Right hindlimb (tissue), 1 donor: ENCODE measurements at regions not wholly inside any gene's neighbourhood (a gene's known extent, or its start where the extent isn't known, plus 50 kb on each side); places are given as distances from the start of the nearest gene placed in this dataset.
A peak's percentile ranks its signal among the peaks of the same experiment; 100 is the strongest.

Source experiments
- DNase-seq: peaks from one replicate; pipeline ENCODE4 v3.0.0-alpha.2; 2018

DNA sequence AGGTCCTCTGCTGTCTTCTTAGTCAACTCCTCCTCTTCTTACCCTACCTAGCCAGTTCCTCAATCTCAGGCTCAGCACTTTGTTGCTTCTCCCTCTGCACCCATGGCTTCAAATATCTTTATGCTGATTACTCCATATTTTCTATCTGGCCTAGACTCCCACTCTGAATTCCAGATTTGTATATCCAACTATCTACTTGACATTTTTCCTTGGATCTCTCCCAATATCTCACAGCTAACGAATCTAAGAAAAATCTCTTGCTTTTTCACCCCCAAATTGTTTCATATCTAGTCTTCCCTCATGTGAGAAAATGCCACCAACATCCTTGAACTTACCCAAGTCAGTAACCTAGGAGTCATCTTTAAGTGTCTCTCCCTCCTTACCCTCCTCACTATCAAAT is 176.4 kb upstream of the ERCC4 start:
- no peak for DNase-seq

DNA sequence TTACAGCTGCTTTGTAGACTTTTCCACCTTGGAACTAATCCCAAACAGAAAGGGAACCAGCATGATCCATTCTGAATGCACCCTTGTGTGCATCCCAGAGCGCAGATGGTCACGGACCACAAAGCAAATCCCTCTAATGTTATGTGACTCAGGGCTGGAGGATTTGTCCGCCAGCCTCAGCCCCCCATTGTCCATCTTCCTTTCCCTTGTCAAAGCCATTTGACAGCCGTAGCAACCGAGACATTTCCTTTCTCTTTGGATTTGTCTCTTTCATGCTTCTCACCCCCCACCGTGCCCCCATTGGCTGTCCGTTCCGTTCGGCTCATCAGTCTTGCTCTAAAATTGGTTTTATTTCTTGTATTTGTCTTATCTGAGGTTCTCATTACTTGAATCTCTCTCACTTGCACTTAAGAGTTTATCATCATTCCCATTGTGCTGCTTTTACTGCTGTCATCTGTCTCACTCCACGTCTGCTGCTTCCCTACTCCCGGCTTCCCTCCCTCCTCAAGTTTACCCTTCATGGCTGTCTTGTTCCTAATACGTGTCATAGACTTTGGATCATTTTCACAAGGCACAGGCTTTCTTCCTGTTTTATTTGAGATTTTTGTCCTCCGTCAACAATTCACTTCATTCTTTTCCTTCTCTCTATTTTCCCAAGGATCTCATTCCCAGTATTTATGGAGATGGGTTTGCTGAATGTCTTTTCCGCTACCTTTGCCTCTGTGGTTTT is 163.4 kb upstream of the ERCC4 start:
- no peak for DNase-seq

GRCh38 chr16:13766334-13766733 is 153.6 kb upstream of the ERCC4 start:
- no peak for DNase-seq

DNA sequence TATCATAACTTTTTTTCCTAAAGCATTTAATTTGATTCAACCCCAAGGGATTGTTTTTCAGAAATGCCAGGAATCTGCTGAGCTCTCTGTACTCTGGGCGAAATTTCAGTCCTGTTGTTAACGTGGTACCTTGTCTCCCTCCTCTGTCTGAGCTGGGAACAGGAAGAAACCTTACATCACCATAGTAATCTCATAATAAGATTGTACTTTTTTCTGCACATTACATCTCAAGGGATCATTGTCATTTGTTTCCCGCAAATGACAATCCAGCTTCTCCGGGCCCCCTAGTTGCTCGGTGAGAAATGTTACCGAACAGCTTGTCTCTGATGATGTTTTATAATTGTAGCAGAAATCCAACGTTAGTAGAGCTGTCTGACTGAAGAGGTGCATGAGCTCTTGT is 152.7 kb upstream of the ERCC4 start:
- DNase-seq: no peak

- no peak for DNase-seq
These were observed 151.5 kb upstream of the ERCC4 start for GRCh38 chr16:13768471-13768870.

DNA sequence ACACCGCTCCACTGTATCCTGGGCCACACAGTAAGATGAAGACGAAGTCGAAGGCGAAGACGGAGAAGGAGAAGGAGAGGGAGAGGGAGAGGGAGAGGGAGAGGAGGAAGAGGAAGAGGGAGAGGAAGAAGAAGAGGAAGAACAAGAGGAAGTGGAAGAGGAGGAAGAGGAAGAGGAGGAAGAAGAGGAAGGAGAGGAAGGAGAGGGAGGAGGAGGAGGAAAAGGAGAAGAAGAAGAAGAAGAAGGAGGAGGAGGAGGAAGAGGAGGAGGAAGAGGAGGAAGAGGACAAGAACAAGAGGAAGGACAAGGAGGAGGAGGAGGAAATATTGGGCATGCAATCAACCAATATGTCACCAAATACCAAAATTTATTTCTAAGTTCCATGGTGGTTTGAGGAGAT is 149.5 kb upstream of the ERCC4 start:
- DNase-seq: no peak

DNA sequence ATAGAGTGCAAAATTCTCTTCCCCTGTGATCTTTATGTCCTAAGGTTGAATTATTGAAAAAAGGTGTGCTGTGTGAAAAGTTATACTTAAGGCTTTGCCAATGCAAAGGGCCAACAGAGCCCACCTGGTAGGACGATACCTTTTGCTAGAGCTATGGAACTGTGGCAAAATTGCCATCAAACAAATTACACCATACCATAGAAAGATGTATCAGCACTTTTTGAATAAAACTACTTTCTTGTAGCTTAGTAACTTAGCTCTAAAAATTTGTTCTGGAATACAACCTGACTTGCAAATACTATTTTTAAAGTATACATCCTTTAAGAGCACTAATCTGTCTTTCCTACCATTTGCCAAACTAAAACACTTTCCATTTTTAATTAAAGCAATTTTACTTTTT is 147.2 kb upstream of the ERCC4 start:
- no peak for DNase-seq

DNA sequence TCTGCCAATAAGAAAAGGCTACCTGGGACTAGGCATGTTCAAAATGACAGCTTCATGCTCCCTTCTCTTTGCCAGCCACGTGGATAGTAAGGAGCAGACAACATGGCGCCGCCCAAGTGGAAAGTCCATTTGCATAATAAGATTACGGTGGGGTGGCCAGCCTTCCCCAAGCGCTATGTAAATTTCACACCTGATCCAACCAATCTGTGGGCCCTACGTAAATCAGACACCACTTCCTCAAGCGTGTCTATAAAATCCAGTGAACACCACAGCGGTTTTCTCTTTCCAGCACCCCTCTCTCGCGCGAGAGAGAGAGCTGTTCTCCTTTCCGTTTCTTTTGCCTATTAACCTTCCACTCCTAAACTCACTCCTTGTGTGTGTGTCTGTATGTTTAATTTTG is 140.3 kb upstream of the ERCC4 start:
- DNase-seq: no peak

GRCh38 chr16:13780406-13781168 is 139.4 kb upstream of the ERCC4 start:
- DNase-seq: peak; percentile 44

DNA sequence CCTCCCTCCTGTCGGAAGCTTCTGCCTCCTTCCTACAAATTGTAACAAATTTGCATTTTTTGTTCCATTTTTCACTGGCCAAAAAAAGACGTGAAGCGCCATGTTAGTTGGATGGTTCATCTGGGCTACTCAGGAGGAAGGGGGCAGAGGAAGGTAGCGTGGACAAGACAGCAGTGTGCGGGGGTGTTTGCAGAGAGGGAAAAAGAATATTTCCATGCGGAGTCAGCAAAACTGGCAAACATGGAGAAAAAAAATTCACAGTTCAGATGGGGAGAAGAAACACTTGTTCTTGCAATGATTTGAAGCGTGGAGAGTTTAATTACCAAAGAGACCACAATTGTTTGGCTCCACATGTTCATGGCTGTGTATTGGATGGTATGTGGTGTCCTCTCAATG is 138.8 kb upstream of the ERCC4 start:
- no peak for DNase-seq

GRCh38 chr16:13781575-13782338 is 138.2 kb upstream of the ERCC4 start:
- DNase-seq: peak; percentile 46

- no peak for DNase-seq
These were observed 128.9 kb upstream of the ERCC4 start for GRCh38 chr16:13791095-13791494.

DNA sequence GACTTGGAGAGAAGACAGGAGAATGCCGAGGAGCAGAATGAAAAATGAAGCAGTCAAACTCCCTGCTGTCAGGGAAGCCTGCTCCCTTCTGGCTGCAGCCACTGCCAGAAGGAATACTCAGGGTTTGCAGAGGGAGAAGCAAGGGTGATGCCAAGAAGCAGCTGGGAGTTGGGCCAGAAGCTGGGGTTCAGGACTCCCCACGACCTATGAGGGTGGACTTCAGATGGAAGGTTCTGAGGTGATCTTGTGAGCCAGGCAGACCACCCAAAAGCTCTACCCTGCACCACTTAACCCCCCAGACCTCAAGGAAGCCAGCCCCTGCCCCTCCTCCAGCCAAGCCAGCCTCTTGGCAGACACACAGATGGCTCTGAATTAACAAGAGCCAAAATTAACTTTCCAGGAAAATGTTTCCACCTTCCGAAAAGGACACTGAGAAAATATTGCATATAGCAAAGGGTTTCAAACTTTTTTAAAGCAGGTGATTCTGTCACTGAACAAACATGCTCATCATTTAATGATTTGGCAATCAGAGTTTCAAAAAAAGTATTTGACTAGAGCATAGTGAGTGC is 126.0 kb upstream of the ERCC4 start:
- peak; percentile 68 for DNase-seq

DNA sequence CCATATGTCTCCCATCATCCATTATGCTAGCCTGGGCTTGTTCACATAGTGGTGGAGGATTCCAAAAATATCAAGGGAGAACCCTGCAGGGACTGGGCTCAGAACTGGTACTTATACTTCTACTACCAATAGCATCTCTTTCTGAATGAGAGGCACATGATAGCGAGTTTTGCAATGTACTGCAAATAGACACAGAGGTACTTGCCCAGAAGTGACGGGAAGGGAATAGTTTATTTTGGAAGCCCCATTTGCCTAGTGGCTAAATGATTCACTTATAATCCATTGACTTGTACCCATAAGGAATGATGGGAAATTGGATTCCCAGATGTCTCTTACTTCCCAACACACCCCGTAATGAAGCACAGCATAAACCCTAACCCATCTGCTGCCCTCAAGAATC is 124.8 kb upstream of the ERCC4 start:
- DNase-seq: no peak

DNA sequence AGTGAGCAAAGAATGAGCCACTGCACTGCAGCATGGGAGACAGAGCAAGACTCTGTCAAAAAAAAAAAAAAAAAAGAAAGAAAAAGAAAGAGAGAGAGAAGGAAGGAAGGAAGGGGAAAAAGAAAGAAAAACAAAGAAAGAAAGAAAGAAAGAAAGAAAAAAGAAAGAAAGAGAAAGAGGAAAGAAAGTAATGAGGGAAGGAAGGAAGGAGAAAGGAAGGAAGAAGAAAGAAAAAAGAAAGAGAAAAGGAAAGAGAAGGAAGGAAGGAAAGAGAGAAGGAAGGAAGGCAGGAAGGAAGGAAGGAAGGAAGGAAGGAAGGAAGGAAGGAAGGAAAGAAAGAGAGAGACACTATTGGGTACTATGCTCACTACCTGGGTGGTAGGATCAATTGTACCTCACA is 122.2 kb upstream of the ERCC4 start:
- no peak for DNase-seq

- no peak for DNase-seq
These were observed 121.7 kb upstream of the ERCC4 start for GRCh38 chr16:13798211-13798610.

DNA sequence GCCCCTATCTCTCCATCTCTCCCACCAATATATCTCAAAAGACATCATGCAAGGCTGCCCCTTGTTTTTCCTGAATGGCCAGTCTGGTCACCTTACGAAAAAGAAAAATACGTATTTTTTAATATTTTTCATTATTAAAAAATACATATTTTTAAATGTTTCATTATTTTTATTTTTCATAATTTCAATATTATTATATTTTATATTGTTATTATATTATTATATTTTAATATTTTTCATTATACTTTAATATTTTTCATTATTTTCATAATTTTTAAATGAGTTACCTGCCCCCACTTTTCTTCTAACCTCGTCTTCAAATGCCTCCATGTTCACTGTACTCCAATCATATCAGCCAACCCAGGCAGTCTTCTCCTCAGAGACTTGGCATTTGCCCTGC is 116.0 kb upstream of the ERCC4 start:
- DNase-seq: no peak

- no peak for DNase-seq
These were observed 114.0 kb upstream of the ERCC4 start for GRCh38 chr16:13805951-13806350.

DNA sequence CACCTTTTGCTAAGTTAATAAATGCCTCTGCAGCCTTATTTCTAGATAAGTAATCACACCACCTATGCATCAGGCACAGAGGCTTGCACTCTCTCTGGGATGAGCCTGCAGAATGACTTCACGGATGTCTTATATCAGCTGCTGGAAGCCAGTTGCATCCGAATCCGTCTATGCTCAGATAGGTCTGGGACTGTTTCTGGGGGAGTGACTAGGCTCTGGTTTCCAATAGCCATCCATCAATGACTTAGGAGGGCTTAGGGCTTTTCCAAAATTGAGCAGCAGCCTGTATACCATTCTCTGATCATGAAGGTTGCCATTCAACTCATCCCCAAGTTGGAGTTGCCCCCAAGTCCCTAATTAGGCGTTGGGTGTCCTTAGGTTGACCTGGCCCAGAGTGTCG is 113.3 kb upstream of the ERCC4 start:
- DNase-seq: no peak

GRCh38 chr16:13808102-13808501 is 111.9 kb upstream of the ERCC4 start:
- DNase-seq: no peak

DNA sequence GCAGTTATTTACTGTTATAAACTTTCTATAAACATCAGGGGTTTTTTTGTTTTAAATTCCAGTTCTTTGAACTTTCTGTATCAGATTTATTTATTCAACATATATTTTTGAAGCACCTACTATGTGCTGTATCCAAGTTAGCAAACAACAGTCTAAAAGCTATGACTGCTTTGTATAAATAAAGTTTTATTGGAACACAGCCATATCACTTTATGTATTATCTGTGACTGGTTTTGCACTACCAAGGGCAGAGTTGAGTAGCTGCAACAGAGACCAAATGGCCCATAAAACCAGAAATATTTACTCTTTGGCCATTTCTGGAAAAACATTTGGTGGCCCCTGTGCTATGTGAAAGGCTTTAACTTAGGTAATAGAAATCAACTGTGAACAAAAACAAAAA is 110.2 kb upstream of the ERCC4 start:
- DNase-seq: no peak

GRCh38 chr16:13811834-13812233 is 108.1 kb upstream of the ERCC4 start:
- DNase-seq: no peak

DNA sequence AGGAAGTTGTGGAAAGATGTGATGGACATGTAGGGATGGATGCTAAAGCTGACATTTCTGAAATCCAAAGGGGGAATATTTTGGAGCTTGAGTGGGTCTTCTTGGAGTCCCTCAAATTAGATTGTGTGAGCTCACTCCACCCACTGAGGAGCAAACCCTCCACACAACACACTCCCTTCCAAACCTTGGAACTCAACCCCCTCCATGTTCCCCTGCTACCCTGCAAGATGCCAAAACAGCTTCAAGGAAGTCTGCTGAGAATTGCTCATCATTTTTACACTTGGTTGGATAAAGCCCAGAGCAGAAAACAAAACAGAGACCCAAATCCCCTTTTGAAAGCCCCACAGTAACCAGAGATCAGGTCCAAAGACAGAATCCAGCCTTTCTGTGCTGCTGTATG is 103.3 kb upstream of the ERCC4 start:
- no peak for DNase-seq

- DNase-seq: no peak
These were observed 96.5 kb upstream of the ERCC4 start for GRCh38 chr16:13823501-13823900.
